ENCODE measurements at regions not wholly inside any gene's neighbourhood (a gene's known extent, or its start where the extent isn't known, plus 50 kb on each side); places are given as distances from the start of the nearest gene placed in this dataset.

GRCh38 chr2:241997017-241997416, 127.5 kb downstream of the RTP5 start:
- TF ChIP-seq POLR2A (IDR thresholded peaks at IDR 0.05; ENCODE audit: borderline replicate concordance, extremely low read depth, insufficient read depth, insufficient read length) (no peak), CEBPB (IDR thresholded peaks at IDR 0.05; ENCODE audit: low read depth) (no peak), CTCF (IDR thresholded peaks at IDR 0.05 in 2 of 3, conservative IDR thresholded peaks at IDR 0.05 in 1 of 3; ENCODE audit: borderline replicate concordance in 1 of 3, insufficient read depth in 1 of 3, low read depth in 2 of 3, low read length in 2 of 3) (no peak), RAD21 (IDR thresholded peaks at IDR 0.05; ENCODE audit: low read depth) (no peak)
